MV-4-11 (cell line): ENCODE measurements at regions not wholly inside any gene's neighbourhood (a gene's known extent, or its start where the extent isn't known, plus 50 kb on each side); places are given as distances from the start of the nearest gene placed in this dataset.
"Not testable (repeated sequence)": the region's sequence is repeated elsewhere in the genome, so short reads cannot be mapped to it uniquely, and the experiment has no call there.

Experiments used
- DNase-seq: peaks from one replicate; lab custom pipeline; 2025; lab: John Stamatoyannopoulos, UW

DNA sequence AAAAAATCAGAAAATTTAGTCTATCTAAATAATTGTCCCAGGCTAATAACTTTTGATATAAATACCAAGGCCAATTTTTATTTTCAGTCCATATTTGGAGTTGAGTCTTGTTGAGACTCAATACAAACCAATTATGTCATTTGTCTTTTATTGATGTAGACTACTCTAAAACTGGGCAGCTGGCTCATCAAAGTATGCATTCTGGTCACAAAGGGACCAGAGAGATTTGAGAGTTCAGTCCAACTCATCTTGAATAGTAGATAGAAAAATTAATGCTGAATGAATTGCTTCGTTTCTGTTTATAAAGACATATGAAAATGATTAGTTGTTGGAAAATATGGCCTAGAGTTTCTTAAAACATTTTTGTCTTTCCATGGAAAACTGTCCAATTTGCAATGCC is 412.5 kb upstream of the KLHL4 start:
- no peak for DNase-seq

- DNase-seq, result no peak
These were observed 407.5 kb upstream of the KLHL4 start for GRCh38 chrX:87110142-87110541.

GRCh38 chrX:87140800-87141483 is 376.7 kb upstream of the KLHL4 start:
- DNase-seq, result no peak

DNA sequence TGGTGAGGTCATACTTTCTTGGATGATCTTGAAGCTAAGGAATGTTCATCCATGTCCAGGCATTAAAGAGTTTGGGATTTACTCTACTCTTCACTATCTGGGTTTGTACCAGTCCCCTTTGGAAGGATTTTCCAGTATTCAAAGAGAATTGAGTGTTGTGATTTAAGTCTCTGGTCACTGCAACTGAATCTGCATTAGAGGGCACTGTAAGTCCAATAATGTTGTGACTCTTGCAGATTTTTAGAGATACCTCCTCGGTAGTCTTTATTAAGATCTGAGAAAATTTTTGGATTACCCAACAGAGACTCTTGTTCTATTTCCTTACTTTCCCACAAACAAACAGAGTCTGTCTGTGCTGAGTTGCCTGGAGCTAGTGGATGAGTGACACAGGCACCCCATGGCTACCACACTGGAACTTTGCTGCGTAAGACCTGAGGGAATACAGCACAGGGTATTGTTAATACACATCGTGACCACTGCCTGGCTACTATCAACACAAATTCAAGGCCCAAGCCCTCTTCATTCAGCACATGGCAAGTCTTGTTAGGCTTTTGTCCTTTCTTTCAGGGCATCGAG is 357.1 kb upstream of the KLHL4 start:
- no peak for DNase-seq

GRCh38 chrX:87167841-87168240 is 349.8 kb upstream of the KLHL4 start:
- DNase-seq, result no peak

DNA sequence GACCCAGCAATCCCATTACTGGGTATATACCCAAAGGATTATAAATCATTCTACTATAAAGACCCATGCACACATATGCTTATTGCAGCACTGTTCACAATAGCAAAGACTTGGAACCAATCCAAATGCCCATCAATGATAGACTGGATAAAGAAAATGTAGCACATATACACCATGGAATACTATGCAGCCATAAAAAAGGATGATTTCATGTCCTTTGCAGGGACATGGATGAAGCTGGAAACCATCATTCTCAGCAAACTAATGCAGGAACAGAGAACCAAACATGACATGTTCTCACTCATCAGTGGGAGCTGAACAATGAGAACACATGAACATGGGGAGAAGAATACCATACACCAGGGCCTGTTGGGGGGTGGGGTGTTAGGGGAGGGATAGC is 339.6 kb upstream of the KLHL4 start:
- DNase-seq, result not testable (repeated sequence)
